NCI-H2196 treated with DMSO at 0.1 percent for 48 hours (cell line): ENCODE measurements at regions not wholly inside any gene's neighbourhood (a gene's known extent, or its start where the extent isn't known, plus 50 kb on each side); places are given as distances from the start of the nearest gene placed in this dataset.

Experiments used
- DNase-seq: peaks from one replicate; lab custom pipeline; 2025; ENCODE audit not compliant: unreplicated experiment; lab: John Stamatoyannopoulos, UW

DNA sequence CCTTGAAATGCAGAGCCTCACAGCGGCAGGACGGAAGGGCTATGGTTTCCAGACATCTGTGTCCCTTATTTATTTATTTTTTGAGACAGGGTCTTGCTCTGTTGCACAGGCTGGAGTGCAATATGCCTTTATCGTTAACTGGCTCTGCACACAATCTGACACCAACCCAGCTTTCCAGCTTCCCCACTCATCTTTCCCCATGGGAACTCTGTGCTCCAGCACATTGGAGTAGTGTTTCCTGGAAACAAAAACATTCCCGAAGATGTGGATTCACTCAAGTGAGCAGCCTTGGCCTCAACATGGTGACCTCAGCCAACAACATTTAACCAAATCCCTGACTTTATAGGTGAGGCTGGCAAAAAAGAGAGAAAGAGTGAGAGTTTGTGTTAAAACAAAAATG lies 307.1 kb downstream of the TMEM114 start:
- no peak for DNase-seq

DNA sequence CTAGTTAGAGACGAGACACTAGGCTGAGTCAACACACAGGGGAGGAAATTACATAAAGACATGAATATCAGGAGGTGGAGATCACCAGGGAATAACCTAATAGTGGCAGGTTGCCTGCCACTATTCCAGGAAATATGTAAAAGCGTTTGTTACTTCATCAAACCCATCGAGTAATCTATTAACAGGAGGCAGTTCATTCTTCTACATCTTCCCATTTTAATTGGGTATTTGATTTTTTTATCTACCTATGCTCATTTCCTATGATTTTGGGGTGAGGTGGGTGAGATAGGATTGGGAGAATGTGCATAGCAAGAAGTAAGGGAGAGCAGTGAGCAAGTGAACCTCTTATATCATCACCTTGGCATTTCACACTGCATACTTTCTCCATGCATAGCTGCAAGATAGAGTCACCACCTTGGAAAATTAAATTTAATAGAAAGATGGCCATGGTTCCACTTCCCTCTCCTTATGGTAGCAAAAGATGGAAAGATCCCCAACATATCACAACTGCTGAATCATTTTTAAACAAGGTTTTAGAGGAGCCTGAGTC lies 312.2 kb downstream of the TMEM114 start:
- DNase-seq, result no peak

GRCh38 chr16:8271344-8271743 lies 319.0 kb downstream of the TMEM114 start:
- no peak for DNase-seq

GRCh38 chr16:8262299-8262698 lies 328.0 kb downstream of the TMEM114 start:
- DNase-seq, result no peak

DNA sequence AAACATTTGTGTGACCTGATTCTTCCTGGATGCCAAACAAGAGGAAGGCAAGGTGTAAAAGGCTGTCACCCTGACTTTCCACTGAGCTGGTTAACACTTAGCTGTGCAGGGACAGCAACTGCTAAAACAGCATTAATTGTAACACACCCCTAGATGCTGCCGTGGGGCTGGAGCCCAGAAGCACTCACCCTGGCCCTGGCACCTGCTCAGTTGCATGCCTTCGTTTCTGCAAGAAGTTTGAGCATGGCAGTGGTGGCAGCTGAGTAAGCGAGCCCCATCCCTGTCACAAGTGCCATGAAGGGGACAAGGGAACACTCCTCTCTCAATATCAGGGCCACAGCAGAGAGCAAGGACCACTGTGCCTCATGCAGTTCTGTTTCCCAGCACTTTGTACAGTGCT lies 330.2 kb downstream of the TMEM114 start:
- no peak for DNase-seq

DNA sequence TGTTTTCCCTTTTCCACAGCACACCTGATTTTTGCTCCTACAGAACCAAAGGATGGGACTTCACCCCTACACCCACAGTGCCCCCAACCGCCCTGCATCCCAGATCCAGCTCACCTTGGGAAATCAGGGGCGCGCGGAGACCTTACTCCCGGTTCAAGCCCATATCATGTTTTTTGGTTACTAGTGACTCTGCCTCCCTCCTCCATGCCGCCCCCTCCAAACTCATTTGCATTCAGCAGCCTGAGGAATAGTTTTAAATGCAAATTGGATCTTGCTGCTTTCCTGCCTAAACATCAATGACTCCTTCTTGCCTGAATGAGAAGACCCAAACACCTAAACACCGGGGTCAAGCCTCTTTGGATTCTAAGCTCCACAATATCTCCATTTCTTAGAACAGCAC lies 331.8 kb downstream of the TMEM114 start:
- no peak for DNase-seq

GRCh38 chr16:8257561-8257960 lies 332.8 kb downstream of the TMEM114 start:
- no peak for DNase-seq

DNA sequence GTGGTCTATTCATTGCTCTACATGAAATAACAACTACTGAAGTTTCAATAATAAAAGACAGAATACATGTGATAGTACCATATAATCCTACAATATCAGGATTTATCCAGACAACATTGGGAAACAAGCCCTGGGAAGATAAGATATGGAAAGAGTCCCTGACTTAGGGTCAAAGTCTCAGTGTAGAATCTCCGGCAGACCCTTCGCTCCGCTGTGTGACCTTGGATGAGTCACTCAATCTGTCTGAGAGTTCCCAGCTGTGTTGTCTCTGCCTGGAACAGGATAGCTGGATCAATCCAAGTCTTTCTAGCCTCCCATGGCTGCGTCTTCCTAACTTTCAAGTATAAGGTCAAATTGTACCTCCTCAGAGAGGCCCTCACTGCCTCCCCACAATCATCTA lies 335.9 kb downstream of the TMEM114 start:
- no peak for DNase-seq

GRCh38 chr16:8253718-8254117 lies 336.6 kb downstream of the TMEM114 start:
- DNase-seq, result no peak

- no peak for DNase-seq
Observed at GRCh38 chr16:8251727-8252126, 338.6 kb downstream of the TMEM114 start.

GRCh38 chr16:8251298-8251697 lies 339.0 kb downstream of the TMEM114 start:
- DNase-seq, result no peak

DNA sequence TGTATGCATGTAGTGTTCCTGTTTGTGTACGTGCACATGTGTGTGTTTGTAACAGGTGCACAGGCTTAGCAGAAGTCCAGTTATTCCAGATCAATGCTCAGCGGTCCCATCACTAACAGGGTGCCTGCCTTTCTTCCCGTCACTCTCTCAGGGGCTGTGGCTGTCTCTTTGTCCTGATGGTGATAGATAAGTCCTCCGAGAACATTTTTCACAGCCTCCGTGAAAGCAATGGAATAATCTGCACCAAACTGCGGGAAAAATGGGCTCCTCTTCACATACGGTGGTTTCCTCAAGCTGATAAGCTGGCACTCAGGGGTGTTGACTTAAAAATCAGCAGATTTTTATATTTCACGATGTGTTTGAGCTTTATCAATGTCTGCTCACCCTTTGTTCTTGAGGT lies 342.3 kb downstream of the TMEM114 start:
- DNase-seq, result no peak

DNA sequence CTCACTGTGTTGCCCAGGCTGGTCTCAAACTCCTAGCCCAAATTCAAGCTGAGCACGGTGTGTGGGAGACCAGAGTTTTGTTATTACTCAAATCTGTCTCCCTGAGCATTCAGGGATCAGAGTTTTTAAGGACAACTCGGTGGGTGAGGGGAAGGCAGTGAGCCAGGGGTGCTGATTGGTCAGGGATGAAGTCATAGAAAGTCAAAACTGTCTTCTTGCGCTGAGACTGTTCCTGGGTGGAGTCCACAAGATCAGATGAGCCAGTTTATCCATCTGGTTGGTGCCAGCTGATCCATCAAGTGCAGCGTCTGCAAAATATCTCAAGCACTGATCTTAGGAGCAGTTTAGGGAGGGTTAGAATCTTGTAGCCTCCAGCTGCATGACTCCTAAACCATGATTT lies 346.3 kb downstream of the TMEM114 start:
- no peak for DNase-seq

- no peak for DNase-seq
Observed at GRCh38 chr16:8241408-8241807, 348.9 kb downstream of the TMEM114 start.

- no peak for DNase-seq
Observed at GRCh38 chr16:8239443-8239842, 350.9 kb downstream of the TMEM114 start.

DNA sequence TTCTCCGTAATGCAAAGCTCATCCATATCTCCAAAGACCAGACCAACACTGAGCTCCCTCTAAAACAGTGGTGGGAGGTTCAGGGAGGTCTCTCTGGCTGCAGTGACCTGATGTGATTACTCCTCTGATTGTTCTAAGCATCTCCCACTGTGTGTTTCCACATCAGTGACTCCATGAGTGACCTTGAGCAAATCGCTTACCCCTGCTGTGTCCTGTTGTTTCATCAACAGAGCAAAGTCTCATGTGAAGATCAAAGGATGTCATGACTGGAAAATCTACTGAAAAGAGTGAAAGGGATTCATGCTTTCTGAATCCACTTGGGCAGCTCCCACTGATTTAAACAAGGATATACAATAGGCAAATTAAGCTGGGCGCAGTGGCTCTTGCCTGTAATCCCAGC lies 352.9 kb downstream of the TMEM114 start:
- no peak for DNase-seq

- DNase-seq, result no peak
Observed at GRCh38 chr16:8236816-8237215, 353.5 kb downstream of the TMEM114 start.

GRCh38 chr16:8230497-8230896 lies 359.8 kb downstream of the TMEM114 start:
- DNase-seq, result no peak

GRCh38 chr16:8229011-8229520 lies 361.2 kb downstream of the TMEM114 start:
- no peak for DNase-seq

DNA sequence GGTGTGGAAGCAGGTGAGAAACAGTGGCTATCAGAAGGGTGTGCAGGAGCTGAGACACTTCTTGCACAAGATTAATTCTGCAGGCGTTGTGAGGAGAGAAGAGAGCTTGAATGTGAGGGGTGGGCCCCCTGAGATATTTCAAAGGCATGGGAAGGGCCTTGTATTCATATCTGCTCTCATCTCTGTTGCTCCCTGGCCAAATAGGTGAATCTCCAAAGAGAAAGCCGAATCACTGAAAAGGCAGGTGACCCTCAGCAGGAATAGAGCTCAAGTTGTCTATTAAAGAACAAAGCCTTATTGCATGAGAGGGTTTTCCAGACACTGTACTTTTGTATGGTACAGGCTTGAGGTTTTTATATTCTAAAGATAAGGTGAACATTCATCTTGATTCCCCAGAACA lies 373.1 kb downstream of the TMEM114 start:
- no peak for DNase-seq

- DNase-seq, result no peak
Observed at GRCh38 chr16:8204769-8205168, 385.5 kb downstream of the TMEM114 start.

GRCh38 chr16:8204096-8204495 lies 386.2 kb downstream of the TMEM114 start:
- no peak for DNase-seq

- DNase-seq, result no peak
Observed at GRCh38 chr16:8203101-8203500, 387.2 kb downstream of the TMEM114 start.

DNA sequence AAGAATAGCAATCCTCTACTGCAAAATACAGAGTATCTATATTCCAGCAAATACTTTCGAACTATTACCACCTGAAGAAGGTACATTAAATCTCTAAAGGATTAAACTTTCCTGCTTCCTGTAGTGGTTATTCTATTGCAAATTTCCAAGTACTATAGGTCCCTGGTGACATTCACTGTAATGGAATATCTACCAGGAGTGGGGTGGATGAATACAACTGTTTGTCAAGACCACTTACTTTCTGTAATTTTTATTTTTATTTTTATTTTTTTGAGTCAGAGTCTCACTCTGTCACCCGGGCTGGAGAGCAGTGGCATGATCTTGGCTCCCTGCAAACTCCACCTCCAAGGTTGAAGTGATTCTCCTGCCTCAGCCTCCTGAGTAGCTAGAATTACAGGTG lies 389.5 kb downstream of the TMEM114 start:
- no peak for DNase-seq
